GM23338 (cell line): ENCODE measurements at regions not wholly inside any gene's neighbourhood (a gene's known extent, or its start where the extent isn't known, plus 50 kb on each side); places are given as distances from the start of the nearest gene placed in this dataset.

ENCODE experiments used
- ATAC-seq: fragments of 200-7000 bp; cut with Tn5 transposase; 3 replicates; pipeline ENCODE4 v1.9.1; 2020
- DNase-seq: peaks from one replicate; pipeline ENCODE4 v3.0.0-alpha.2; 2015; ENCODE audit warnings: low spot score
- H2AFZ ChIP-seq: fragments of 200-600 bp; sonication (generic); 2 replicates; pipeline ENCODE4 v1.8.0; 2016; ENCODE audit warnings: antibody characterized with exemption, mild to moderate bottlenecking, moderate library complexity
- H3F3A ChIP-seq: fragments of 200-600 bp; sonication (generic); replicated peaks from 2 replicates; pipeline ENCODE4 v1.8.0; 2017; ENCODE audit warnings: antibody characterized with exemption, mixed run types, low read depth
- H3K27ac ChIP-seq: fragments of 200-600 bp; sonication (generic); 2 replicates; pipeline ENCODE4 v1.6.1; 2016; ENCODE audit warnings: low read depth
- H3K27me3 ChIP-seq: fragments of 200-600 bp; sonication (generic); 2 replicates; pipeline ENCODE4 v1.8.0; 2016; ENCODE audit warnings: mild to moderate bottlenecking, mixed run types, moderate library complexity; ENCODE audit not compliant: insufficient read depth
- H3K36me3 ChIP-seq: fragments of 200-600 bp; sonication (generic); 2 replicates; pipeline ENCODE4 v1.8.0; 2016; ENCODE audit warnings: mild to moderate bottlenecking; ENCODE audit not compliant: insufficient read depth
- H3K4me1 ChIP-seq: fragments of 200-600 bp; sonication (generic); 2 replicates; pipeline ENCODE4 v1.8.0; 2016; ENCODE audit warnings: mild to moderate bottlenecking, moderate library complexity; ENCODE audit not compliant: insufficient read depth
- H3K4me2 ChIP-seq: fragments of 200-600 bp; sonication (generic); 2 replicates; pipeline ENCODE4 v1.7.1; 2017; ENCODE audit warnings: mixed run types
- H3K4me3 ChIP-seq: fragments of 200-600 bp; sonication (generic); 2 replicates; pipeline ENCODE4 v1.6.1; 2016; ENCODE audit warnings: mixed run types
- H3K79me2 ChIP-seq: fragments of 200-600 bp; sonication (generic); replicated peaks from 2 replicates; pipeline ENCODE4 v1.8.0; 2017; ENCODE audit warnings: mild to moderate bottlenecking; ENCODE audit not compliant: insufficient read depth
- H3K9me2 ChIP-seq: fragments of 200-600 bp; sonication (generic); 2 replicates; pipeline ENCODE4 v1.8.0; 2017; ENCODE audit not compliant: insufficient read depth
- H4K20me1 ChIP-seq: fragments of 200-600 bp; sonication (generic); replicated peaks from 2 replicates; pipeline ENCODE4 v1.8.0; 2017; ENCODE audit warnings: mild to moderate bottlenecking; ENCODE audit not compliant: insufficient read depth
- H3K27ac Mint-ChIP-seq: 2 replicates; pipeline ENCODE4 v1.8.0; 2020; ENCODE audit warnings: inconsistent platforms, mild to moderate bottlenecking, moderate library complexity, mixed read lengths
- H3K27me3 Mint-ChIP-seq: 3 replicates; pipeline ENCODE4 v1.8.0; 2022; ENCODE audit warnings: low read depth, mild to moderate bottlenecking, moderate library complexity, mixed read lengths, inconsistent platforms; ENCODE audit not compliant: insufficient read depth, poor library complexity
- H3K36me3 Mint-ChIP-seq: 3 replicates; pipeline ENCODE4 v1.8.0; 2021; ENCODE audit warnings: low read depth, mild to moderate bottlenecking, inconsistent platforms, moderate library complexity, mixed read lengths
- H3K4me1 Mint-ChIP-seq: 3 replicates; pipeline ENCODE4 v1.8.0; 2020; ENCODE audit warnings: mild to moderate bottlenecking, inconsistent platforms, mixed read lengths
- H3K4me3 Mint-ChIP-seq: 3 replicates; pipeline ENCODE4 v1.8.0; 2021; ENCODE audit warnings: moderate library complexity, mild to moderate bottlenecking, inconsistent platforms, mixed read lengths
- H3K9me3 Mint-ChIP-seq: 3 replicates; pipeline ENCODE4 v1.8.0; 2020; ENCODE audit warnings: moderate library complexity, mild to moderate bottlenecking, inconsistent platforms, mixed read lengths
- CREB1 ChIP-seq: fragments of 250-450 bp; sonication (Bioruptor Pico); IDR thresholded peaks from 2 replicates; pipeline ENCODE4 v1.5.0; 2020; ENCODE audit warnings: low read depth, mild to moderate bottlenecking, moderate library complexity
- EZH2 ChIP-seq: fragments of 200-600 bp; sonication (generic); IDR thresholded peaks from one replicate; pipeline ENCODE4 v1.8.0; 2017; ENCODE audit warnings: antibody characterized with exemption, mild to moderate bottlenecking, low read depth; ENCODE audit not compliant: unreplicated experiment
- EZH2phosphoT487 ChIP-seq: fragments of 200-600 bp; sonication (generic); IDR thresholded peaks from one replicate; pipeline ENCODE4 v1.8.1; 2018; ENCODE audit warnings: antibody characterized with exemption; ENCODE audit not compliant: unreplicated experiment
- JUNB ChIP-seq: IDR thresholded peaks from one replicate; pipeline ENCODE4 v1.6.1; 2016; ENCODE audit warnings: antibody characterized with exemption; ENCODE audit not compliant: unreplicated experiment
- NANOG ChIP-seq: IDR thresholded peaks from 2 replicates; pipeline ENCODE4 v1.6.1; 2016; ENCODE audit warnings: antibody characterized with exemption, borderline replicate concordance
- POLR2AphosphoS5 ChIP-seq: IDR thresholded peaks from 2 replicates; pipeline ENCODE4 v1.6.1; 2016; ENCODE audit warnings: antibody characterized with exemption, low read depth
- STAT1 ChIP-seq: IDR thresholded peaks from one replicate; pipeline ENCODE4 v1.6.1; 2016; ENCODE audit warnings: antibody characterized with exemption; ENCODE audit not compliant: unreplicated experiment
- ZNF114 ChIP-seq: fragments of 250-450 bp; sonication (Bioruptor Pico); IDR thresholded peaks from 2 replicates; pipeline ENCODE4 v1.5.0; 2020; ENCODE audit warnings: mild to moderate bottlenecking, moderate library complexity
- ZNF331 ChIP-seq: fragments of 250-450 bp; sonication (Bioruptor Pico); IDR thresholded peaks from 2 replicates; pipeline ENCODE4 v1.5.0; 2020; ENCODE audit warnings: low read depth, mild to moderate bottlenecking, moderate library complexity
- TF ChIP-seq, protein P1 (sequence below): IDR thresholded peaks from 2 replicates; pipeline ENCODE4 v1.6.1; 2016; ENCODE audit warnings: antibody characterized with exemption
- TF ChIP-seq, protein P2 (sequence below): fragments of 250-450 bp; sonication (Bioruptor Pico); IDR thresholded peaks from 2 replicates; pipeline ENCODE4 v1.5.0; 2020; ENCODE audit warnings: mild to moderate bottlenecking, moderate library complexity
- TF ChIP-seq, protein P3 (sequence below): IDR thresholded peaks from one replicate; pipeline ENCODE4 v1.6.1; 2018; ENCODE audit warnings: antibody characterized with exemption; ENCODE audit not compliant: unreplicated experiment
- TF ChIP-seq, protein P4 (sequence below), 2 experiments: fragments of 200-600 bp in 1 of 2; sonication (generic) in 1 of 2; conservative IDR thresholded peaks; 2 replicates each; pipeline versions ENCODE4 v1.5.1 to v1.6.1; 2016 to 2017; ENCODE audit warnings: antibody characterized with exemption in 2 of 2, low read depth in 2 of 2, mild to moderate bottlenecking in 2 of 2, moderate library complexity in 1 of 2

DNA sequence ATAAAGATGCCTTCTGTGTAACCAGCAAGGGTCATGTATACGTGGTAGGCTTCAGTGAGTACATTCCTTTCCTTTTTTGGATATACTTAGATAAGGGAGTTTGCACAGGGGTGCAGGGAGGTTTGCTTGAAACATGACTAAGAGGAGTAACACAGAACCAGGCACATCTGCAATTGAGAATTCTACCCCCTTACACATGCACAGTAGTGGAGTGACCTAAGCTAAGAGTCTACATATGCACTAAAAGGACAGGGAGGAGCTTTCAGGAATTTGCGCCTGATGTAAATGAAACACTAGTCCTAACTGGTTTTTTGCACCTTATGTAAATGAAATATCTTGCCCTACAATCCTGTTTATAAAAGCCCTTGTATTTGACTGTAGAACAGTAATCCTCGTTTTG lies 194.8 kb upstream of the NABP1 start:
- H3K4me2 ChIP-seq: no peak overlapping the region
- H3K4me1 ChIP-seq: peaks cover 17% of the 10 kb centered on the region
- peaks cover 6% of the 10 kb centered on the region; the same call in 1 of the 2 replicates for H3K9me2 ChIP-seq
- no peaks in the 10 kb centered on the region for H4K20me1 ChIP-seq
- no peaks in the 10 kb centered on the region for H3K79me2 ChIP-seq
- H3F3A ChIP-seq: no peaks in the 10 kb centered on the region
- no peak for DNase-seq
- H3K4me3 ChIP-seq: no peak overlapping the region
- no peak overlapping the region for H3K27ac ChIP-seq
- no peak overlapping the region for H2AFZ ChIP-seq
- Mint-ChIP-seq H3K36me3 (peaks cover 28% of the 10 kb centered on the region), H3K9me3 (peaks cover 42% of the 10 kb centered on the region), H3K4me1 (peaks cover 13% of the 10 kb centered on the region), H3K27ac (no peak overlapping the region), H3K4me3 (no peak overlapping the region), H3K27me3 (peaks cover 5% of the 10 kb centered on the region)
- ATAC-seq: no peak
- H3K36me3 ChIP-seq: 0 out of 2 replicates have a peak, but pooled peaks cover 7% of the 10 kb centered on the region
- H3K27me3 ChIP-seq: no peaks in the 10 kb centered on the region
- TF ChIP-seq EZH2: no peak
- TF ChIP-seq POLR2AphosphoS5: no peak
- TF ChIP-seq STAT1: no peak
- no peak for TF ChIP-seq NANOG
- TF ChIP-seq, protein P1, sequence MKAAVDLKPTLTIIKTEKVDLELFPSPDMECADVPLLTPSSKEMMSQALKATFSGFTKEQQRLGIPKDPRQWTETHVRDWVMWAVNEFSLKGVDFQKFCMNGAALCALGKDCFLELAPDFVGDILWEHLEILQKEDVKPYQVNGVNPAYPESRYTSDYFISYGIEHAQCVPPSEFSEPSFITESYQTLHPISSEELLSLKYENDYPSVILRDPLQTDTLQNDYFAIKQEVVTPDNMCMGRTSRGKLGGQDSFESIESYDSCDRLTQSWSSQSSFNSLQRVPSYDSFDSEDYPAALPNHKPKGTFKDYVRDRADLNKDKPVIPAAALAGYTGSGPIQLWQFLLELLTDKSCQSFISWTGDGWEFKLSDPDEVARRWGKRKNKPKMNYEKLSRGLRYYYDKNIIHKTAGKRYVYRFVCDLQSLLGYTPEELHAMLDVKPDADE: no peak
- TF ChIP-seq, protein P2, sequence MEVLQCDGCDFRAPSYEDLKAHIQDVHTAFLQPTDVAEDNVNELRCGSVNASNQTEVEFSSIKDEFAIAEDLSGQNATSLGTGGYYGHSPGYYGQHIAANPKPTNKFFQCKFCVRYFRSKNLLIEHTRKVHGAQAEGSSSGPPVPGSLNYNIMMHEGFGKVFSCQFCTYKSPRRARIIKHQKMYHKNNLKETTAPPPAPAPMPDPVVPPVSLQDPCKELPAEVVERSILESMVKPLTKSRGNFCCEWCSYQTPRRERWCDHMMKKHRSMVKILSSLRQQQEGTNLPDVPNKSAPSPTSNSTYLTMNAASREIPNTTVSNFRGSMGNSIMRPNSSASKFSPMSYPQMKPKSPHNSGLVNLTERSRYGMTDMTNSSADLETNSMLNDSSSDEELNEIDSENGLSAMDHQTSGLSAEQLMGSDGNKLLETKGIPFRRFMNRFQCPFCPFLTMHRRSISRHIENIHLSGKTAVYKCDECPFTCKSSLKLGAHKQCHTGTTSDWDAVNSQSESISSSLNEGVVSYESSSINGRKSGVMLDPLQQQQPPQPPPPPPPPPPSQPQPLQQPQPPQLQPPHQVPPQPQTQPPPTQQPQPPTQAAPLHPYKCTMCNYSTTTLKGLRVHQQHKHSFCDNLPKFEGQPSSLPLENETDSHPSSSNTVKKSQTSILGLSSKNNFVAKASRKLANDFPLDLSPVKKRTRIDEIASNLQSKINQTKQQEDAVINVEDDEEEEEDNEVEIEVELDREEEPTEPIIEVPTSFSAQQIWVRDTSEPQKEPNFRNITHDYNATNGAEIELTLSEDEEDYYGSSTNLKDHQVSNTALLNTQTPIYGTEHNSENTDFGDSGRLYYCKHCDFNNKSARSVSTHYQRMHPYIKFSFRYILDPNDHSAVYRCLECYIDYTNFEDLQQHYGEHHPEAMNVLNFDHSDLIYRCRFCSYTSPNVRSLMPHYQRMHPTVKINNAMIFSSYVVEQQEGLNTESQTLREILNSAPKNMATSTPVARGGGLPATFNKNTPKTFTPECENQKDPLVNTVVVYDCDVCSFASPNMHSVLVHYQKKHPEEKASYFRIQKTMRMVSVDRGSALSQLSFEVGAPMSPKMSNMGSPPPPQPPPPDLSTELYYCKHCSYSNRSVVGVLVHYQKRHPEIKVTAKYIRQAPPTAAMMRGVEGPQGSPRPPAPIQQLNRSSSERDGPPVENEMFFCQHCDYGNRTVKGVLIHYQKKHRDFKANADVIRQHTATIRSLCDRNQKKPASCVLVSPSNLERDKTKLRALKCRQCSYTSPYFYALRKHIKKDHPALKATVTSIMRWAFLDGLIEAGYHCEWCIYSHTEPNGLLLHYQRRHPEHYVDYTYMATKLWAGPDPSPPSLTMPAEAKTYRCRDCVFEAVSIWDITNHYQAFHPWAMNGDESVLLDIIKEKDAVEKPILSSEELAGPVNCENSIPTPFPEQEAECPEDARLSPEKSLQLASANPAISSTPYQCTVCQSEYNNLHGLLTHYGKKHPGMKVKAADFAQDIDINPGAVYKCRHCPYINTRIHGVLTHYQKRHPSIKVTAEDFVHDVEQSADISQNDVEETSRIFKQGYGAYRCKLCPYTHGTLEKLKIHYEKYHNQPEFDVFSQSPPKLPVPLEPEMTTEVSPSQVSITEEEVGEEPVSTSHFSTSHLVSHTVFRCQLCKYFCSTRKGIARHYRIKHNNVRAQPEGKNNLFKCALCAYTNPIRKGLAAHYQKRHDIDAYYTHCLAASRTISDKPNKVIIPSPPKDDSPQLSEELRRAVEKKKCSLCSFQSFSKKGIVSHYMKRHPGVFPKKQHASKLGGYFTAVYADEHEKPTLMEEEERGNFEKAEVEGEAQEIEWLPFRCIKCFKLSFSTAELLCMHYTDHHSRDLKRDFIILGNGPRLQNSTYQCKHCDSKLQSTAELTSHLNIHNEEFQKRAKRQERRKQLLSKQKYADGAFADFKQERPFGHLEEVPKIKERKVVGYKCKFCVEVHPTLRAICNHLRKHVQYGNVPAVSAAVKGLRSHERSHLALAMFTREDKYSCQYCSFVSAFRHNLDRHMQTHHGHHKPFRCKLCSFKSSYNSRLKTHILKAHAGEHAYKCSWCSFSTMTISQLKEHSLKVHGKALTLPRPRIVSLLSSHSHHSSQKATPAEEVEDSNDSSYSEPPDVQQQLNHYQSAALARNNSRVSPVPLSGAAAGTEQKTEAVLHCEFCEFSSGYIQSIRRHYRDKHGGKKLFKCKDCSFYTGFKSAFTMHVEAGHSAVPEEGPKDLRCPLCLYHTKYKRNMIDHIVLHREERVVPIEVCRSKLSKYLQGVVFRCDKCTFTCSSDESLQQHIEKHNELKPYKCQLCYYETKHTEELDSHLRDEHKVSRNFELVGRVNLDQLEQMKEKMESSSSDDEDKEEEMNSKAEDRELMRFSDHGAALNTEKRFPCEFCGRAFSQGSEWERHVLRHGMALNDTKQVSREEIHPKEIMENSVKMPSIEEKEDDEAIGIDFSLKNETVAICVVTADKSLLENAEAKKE (CRISPR knock-in tag): no peak
- TF ChIP-seq EZH2phosphoT487: no peak
- no peak for TF ChIP-seq ZNF114 (CRISPR knock-in tag)
- TF ChIP-seq, protein P3, sequence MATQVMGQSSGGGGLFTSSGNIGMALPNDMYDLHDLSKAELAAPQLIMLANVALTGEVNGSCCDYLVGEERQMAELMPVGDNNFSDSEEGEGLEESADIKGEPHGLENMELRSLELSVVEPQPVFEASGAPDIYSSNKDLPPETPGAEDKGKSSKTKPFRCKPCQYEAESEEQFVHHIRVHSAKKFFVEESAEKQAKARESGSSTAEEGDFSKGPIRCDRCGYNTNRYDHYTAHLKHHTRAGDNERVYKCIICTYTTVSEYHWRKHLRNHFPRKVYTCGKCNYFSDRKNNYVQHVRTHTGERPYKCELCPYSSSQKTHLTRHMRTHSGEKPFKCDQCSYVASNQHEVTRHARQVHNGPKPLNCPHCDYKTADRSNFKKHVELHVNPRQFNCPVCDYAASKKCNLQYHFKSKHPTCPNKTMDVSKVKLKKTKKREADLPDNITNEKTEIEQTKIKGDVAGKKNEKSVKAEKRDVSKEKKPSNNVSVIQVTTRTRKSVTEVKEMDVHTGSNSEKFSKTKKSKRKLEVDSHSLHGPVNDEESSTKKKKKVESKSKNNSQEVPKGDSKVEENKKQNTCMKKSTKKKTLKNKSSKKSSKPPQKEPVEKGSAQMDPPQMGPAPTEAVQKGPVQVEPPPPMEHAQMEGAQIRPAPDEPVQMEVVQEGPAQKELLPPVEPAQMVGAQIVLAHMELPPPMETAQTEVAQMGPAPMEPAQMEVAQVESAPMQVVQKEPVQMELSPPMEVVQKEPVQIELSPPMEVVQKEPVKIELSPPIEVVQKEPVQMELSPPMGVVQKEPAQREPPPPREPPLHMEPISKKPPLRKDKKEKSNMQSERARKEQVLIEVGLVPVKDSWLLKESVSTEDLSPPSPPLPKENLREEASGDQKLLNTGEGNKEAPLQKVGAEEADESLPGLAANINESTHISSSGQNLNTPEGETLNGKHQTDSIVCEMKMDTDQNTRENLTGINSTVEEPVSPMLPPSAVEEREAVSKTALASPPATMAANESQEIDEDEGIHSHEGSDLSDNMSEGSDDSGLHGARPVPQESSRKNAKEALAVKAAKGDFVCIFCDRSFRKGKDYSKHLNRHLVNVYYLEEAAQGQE: no peak
- TF ChIP-seq JUNB: no peak
- TF ChIP-seq, protein P4, sequence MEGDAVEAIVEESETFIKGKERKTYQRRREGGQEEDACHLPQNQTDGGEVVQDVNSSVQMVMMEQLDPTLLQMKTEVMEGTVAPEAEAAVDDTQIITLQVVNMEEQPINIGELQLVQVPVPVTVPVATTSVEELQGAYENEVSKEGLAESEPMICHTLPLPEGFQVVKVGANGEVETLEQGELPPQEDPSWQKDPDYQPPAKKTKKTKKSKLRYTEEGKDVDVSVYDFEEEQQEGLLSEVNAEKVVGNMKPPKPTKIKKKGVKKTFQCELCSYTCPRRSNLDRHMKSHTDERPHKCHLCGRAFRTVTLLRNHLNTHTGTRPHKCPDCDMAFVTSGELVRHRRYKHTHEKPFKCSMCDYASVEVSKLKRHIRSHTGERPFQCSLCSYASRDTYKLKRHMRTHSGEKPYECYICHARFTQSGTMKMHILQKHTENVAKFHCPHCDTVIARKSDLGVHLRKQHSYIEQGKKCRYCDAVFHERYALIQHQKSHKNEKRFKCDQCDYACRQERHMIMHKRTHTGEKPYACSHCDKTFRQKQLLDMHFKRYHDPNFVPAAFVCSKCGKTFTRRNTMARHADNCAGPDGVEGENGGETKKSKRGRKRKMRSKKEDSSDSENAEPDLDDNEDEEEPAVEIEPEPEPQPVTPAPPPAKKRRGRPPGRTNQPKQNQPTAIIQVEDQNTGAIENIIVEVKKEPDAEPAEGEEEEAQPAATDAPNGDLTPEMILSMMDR (conservative IDR thresholded peaks at IDR 0.05; ENCODE audit: low read depth in 2 of 2): no peak
- no peak for TF ChIP-seq ZNF331 (CRISPR knock-in tag)
- no peak for TF ChIP-seq CREB1 (CRISPR knock-in tag)
